ENCODE measurements at regions not wholly inside any gene's neighbourhood (a gene's known extent, or its start where the extent isn't known, plus 50 kb on each side); places are given as distances from the start of the nearest gene placed in this dataset.

- intact Hi-C loops (cut with micrococcal nuclease): no loop called here
- Mint-ChIP-seq H3K36me3 (ENCODE audit: low read depth) (peaks cover 4% of the 10 kb centered on the region), H3K27me3 (ENCODE audit: insufficient read depth) (no peaks in the 10 kb centered on the region), H3K27ac (no peak overlapping the region), H3K4me1 (ENCODE audit: low read depth) (peaks cover 22% of the 10 kb centered on the region), H3K4me3 (no peak overlapping the region), H3K9me3 (peaks cover 4% of the 10 kb centered on the region)
- no peak for DNase-seq (ENCODE audit: low spot score)
These were observed 145.3 kb downstream of the CD47 start for GRCh38 chr3:107945417-107946094.

DNA sequence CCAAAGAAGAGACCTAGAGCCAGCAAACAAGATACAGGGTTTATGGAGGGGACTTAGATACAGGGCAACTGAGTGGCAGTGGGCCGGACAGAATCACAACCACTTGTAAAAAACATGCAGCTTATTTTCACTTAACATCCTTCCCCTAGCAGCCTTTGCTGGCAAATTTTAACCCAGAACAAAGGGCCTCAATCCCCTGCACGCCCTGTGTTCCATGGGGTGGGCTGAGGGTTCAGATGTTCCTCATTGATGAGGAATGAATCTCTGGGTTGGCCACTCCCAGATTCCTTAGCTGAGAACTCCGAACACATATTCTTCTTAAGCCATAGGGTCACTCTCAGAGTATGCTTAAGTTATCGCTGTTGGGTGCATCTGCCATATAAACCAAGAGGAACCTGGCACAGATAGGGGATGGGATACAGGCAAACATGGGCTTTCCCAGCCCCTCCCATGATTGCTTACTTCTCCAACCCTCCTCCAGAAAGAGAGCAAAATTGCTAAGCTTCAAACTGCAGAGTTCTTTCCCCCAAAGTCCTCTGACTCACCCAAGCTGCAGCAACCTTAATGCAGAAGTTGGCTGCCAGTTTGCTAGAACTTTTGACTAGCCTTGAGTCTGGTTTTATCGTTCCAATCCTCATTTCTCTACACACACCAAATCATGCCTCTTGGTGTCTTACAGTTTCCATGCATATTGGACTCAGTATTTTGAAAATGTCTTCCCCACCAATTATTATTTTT lies 146.9 kb downstream of the CD47 start:
- Mint-ChIP-seq H3K36me3 (ENCODE audit: low read depth) (peaks cover 4% of the 10 kb centered on the region), H3K4me3 (no peak overlapping the region), H3K27me3 (ENCODE audit: insufficient read depth) (no peaks in the 10 kb centered on the region), H3K27ac (peak overlapping the region; percentile 8), H3K9me3 (peaks cover 4% of the 10 kb centered on the region), H3K4me1 (ENCODE audit: low read depth) (peaks cover 22% of the 10 kb centered on the region)
- intact Hi-C loops (cut with micrococcal nuclease): loop anchor here (2.0 to 5.0 kb wide), 5 partner anchors 33 to 702 kb away; no protein-coding TSS in a partner anchor
- DNase-seq (ENCODE audit: low spot score): no peak

DNA sequence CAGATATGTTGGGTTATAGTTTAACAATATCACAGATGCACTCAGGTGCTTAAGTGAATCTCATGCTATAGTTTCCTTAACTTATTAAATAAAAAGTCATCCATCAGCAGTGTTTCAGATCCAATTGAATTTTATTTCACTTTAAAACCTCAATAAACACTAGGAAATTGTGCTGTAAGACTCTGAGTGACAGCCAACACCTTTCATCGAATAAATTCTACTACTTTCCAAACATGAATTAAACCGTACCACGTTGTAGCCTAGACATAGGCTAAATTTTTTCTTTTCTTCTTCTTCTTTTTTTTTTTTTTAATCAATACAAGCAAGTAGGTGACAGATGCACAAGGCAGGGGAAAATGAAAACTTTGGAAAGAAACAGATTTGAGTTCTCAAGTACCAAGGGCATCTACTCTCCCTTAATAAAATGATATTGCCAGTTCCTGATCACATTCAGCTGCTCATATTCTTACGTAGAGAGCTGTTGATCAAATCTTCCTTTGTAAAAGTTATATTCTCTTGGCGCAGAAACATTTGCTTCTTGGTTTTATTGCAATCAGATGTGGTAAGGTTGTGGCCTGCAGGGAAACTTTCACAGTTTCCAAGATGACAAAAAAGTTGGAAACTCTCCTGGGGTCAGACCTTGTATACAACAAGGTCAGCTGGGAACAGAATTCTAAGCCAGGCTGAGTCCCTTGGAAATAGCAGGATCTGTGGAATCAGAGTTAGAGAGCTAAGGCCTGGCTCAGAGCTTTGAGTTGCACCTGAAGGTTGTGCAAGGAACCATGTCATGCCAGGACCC lies 147.7 kb downstream of the CD47 start:
- Mint-ChIP-seq H3K9me3 (peaks cover 4% of the 10 kb centered on the region), H3K27ac (no peak overlapping the region), H3K4me3 (no peak overlapping the region), H3K27me3 (ENCODE audit: insufficient read depth) (no peaks in the 10 kb centered on the region), H3K4me1 (ENCODE audit: low read depth) (peaks cover 22% of the 10 kb centered on the region), H3K36me3 (ENCODE audit: low read depth) (peaks cover 4% of the 10 kb centered on the region)
- intact Hi-C loops (cut with micrococcal nuclease): loop anchor here (1.0 to 5.0 kb wide), 10 partner anchors 16 to 701 kb away; partner anchors contain the start of genes HHLA2 and IFT57
- no peak for DNase-seq (ENCODE audit: low spot score)

DNA sequence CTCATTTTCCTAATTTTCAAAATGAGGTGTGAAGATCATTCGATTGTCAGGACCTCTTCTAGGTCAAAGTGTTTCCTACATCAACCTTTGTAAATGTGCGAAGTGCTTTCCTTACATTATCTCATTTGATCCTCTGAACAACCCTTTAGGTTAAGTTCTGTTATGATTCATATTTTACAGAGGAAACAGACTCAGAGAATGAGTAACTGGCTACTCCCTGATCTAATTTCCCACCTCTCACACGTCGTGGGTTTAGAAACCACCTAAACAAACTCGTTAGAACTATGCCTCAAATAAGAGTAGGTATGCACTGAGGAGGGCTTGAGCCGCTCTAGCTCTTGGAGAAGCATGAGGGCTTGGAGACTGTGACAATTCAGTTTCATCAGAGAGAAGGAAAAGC lies 148.6 kb downstream of the CD47 start:
- peak overlapping the region; percentile 85 for H3K27ac Mint-ChIP-seq
- intact Hi-C loops (cut with micrococcal nuclease): loop anchor here (1.0 to 5.0 kb wide), 10 partner anchors 15 to 700 kb away; partner anchors contain the start of genes HHLA2 and IFT57
- peaks cover 22% of the 10 kb centered on the region for H3K4me1 Mint-ChIP-seq (ENCODE audit: low read depth)
- peaks cover 4% of the 10 kb centered on the region for H3K9me3 Mint-ChIP-seq
- H3K4me3 Mint-ChIP-seq: peak overlapping the region; percentile 38
- peaks cover 4% of the 10 kb centered on the region for H3K36me3 Mint-ChIP-seq (ENCODE audit: low read depth)
- peak; percentile 21 for DNase-seq (ENCODE audit: low spot score)
- no peaks in the 10 kb centered on the region for H3K27me3 Mint-ChIP-seq (ENCODE audit: insufficient read depth)

DNA sequence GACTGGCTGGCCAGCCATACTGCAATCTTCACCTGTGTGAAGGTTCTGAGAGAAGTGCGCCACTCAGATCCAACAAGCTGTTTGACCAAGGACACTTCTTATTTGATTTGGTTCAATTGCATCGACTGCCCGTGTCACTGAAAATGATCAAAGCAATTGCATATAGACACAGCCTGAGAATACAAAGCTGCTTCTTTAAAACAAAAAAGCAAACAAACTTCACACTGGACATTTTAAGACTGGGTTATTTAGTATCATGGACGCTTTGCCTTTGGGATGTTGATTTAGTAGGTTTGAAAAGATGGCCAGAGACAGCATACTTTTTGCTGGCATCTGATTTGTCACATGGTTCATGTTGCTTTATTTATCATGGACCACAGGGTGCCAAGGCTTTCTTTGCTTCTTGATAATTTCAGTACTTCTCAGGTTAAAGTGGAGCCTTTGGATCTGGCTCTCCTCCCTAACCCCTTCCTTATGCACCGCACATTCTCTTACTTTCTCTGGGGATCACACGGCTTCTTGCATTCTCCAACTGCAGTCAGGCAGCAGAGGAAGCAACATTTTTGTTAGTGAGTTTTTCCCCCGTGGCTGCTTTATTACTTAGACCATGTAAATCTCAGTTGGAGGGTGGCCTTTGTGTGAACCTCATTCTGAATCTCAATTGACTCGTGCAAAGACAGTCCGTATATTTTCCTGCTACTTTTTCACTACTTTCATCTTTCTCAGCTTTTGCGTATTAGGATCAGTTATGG lies 151.0 kb downstream of the CD47 start:
- no peak for DNase-seq (ENCODE audit: low spot score)
- H3K9me3 Mint-ChIP-seq: peaks cover 4% of the 10 kb centered on the region
- H3K4me3 Mint-ChIP-seq: no peak overlapping the region
- peaks cover 2% of the 10 kb centered on the region for H3K36me3 Mint-ChIP-seq (ENCODE audit: low read depth)
- no peak overlapping the region for H3K27ac Mint-ChIP-seq
- peaks cover 22% of the 10 kb centered on the region for H3K4me1 Mint-ChIP-seq (ENCODE audit: low read depth)
- intact Hi-C loops (cut with micrococcal nuclease): loop anchor here (5.0 to 10.0 kb wide), 5 partner anchors 42 to 698 kb away; no protein-coding TSS in a partner anchor
- peaks cover 2% of the 10 kb centered on the region for H3K27me3 Mint-ChIP-seq (ENCODE audit: insufficient read depth)

DNA sequence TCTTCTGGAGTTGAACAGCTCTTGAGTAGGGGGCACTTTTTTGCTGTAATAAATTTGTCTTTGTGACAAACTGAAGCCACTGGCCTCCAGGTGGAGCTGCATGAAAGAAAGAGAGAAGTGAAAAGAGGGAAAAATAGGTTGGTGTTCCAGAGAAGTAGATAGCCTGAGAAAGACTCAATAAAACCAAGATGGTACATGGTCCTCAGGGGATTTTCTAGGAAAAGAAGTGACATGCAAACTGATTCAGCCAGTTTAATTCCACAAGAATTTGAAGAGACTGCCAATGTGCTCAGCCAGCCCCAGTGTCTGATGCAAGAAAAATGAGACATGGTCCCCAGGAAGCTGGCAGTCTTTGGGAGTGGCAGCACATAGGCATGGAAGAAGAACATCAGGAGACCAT lies 152.7 kb downstream of the CD47 start:
- Mint-ChIP-seq H3K27ac (no peak overlapping the region), H3K4me3 (no peak overlapping the region), H3K27me3 (ENCODE audit: insufficient read depth) (peaks cover 5% of the 10 kb centered on the region), H3K4me1 (ENCODE audit: low read depth) (peaks cover 17% of the 10 kb centered on the region), H3K9me3 (peaks cover 4% of the 10 kb centered on the region), H3K36me3 (ENCODE audit: low read depth) (peaks cover 3% of the 10 kb centered on the region)
- DNase-seq (ENCODE audit: low spot score): no peak
- intact Hi-C loops (cut with micrococcal nuclease): loop anchor here (1.0 to 10.0 kb wide), 2 partner anchors 467 to 539 kb away; no protein-coding TSS in a partner anchor

DNA sequence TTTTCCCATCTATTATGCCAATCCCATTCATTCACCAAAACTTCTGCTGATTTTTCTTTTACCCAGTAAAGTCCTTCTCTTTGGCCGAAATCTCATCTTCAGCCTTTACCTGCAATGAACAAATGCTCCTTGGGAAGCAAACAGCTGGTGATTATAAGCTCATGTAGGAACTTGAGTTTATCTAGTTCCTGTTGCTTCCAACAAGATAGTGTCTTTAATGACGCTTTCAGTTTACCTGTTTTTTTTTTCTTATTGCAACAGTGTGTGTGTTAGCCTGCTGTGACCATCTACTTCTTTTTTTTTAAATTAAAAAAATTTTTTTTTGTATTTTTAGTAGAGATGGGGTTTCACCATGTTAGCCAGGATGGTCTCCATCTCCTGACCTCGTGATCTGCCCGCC lies 156.0 kb downstream of the CD47 start:
- intact Hi-C loops (cut with micrococcal nuclease): loop anchor here (10.0 kb wide), 1 partner anchor 470 kb away; no protein-coding TSS in a partner anchor
- Mint-ChIP-seq H3K27me3 (ENCODE audit: insufficient read depth) (peaks cover 5% of the 10 kb centered on the region), H3K9me3 (no peaks in the 10 kb centered on the region), H3K27ac (no peak overlapping the region), H3K4me3 (no peak overlapping the region), H3K4me1 (ENCODE audit: low read depth) (no peaks in the 10 kb centered on the region), H3K36me3 (ENCODE audit: low read depth) (peaks cover 2% of the 10 kb centered on the region)
- no peak for DNase-seq (ENCODE audit: low spot score)

DNA sequence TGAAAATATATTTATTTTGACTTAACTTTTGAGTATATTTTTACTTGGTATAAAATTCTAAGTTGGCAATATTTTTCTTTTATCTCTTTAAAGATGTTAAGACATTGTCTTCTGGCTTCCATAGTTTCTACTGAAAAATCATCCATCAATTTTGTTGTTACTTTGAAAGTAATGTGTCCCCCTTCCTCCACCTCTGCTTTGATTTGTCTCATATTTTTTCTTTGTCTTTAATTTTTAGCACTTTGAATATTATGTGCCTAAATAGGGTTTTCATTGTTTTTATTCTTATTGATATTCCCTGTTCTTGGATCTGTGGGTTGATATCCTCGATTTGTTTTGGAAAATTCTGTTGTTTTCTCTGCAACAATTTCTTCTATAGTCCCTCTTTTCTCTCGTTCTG lies 157.4 kb downstream of the CD47 start:
- Mint-ChIP-seq H3K4me1 (ENCODE audit: low read depth) (no peaks in the 10 kb centered on the region), H3K27ac (no peak overlapping the region), H3K36me3 (ENCODE audit: low read depth) (peaks cover 2% of the 10 kb centered on the region), H3K9me3 (no peaks in the 10 kb centered on the region), H3K4me3 (no peak overlapping the region), H3K27me3 (ENCODE audit: insufficient read depth) (peaks cover 5% of the 10 kb centered on the region)
- DNase-seq (ENCODE audit: low spot score): no peak
- intact Hi-C loops (cut with micrococcal nuclease): loop anchor here (10.0 kb wide), 1 partner anchor 471 kb away; no protein-coding TSS in a partner anchor

GRCh38 chr3:107931326-107931725 lies 159.5 kb downstream of the CD47 start:
- Mint-ChIP-seq H3K27ac (no peak overlapping the region), H3K9me3 (no peaks in the 10 kb centered on the region), H3K36me3 (ENCODE audit: low read depth) (peaks cover 2% of the 10 kb centered on the region), H3K4me1 (ENCODE audit: low read depth) (peaks cover 9% of the 10 kb centered on the region), H3K27me3 (ENCODE audit: insufficient read depth) (peaks cover 14% of the 10 kb centered on the region), H3K4me3 (no peak overlapping the region)
- no peak for DNase-seq (ENCODE audit: low spot score)
- intact Hi-C loops (cut with micrococcal nuclease): loop anchor here (10.0 kb wide), 1 partner anchor 473 kb away; no protein-coding TSS in a partner anchor

- Mint-ChIP-seq H3K4me3 (no peak overlapping the region), H3K27me3 (ENCODE audit: insufficient read depth) (peaks cover 14% of the 10 kb centered on the region), H3K4me1 (ENCODE audit: low read depth) (peaks cover 9% of the 10 kb centered on the region), H3K27ac (no peak overlapping the region), H3K36me3 (ENCODE audit: low read depth) (no peaks in the 10 kb centered on the region), H3K9me3 (no peaks in the 10 kb centered on the region)
- intact Hi-C loops (cut with micrococcal nuclease): loop anchor here (5.0 kb wide), 1 partner anchor 252 kb away; no protein-coding TSS in a partner anchor
- no peak for DNase-seq (ENCODE audit: low spot score)
These were observed 161.7 kb downstream of the CD47 start for GRCh38 chr3:107929088-107929487.

GRCh38 chr3:107928084-107928445 lies 162.8 kb downstream of the CD47 start:
- DNase-seq (ENCODE audit: low spot score): no peak
- intact Hi-C loops (cut with micrococcal nuclease): loop anchor here (5.0 kb wide), 1 partner anchor 251 kb away; no protein-coding TSS in a partner anchor
- H3K27ac Mint-ChIP-seq: peak overlapping the region; percentile 47

More at GRCh38 chr3:107928084-107928445, 162.8 kb downstream of the CD47 start:
- H3K9me3 Mint-ChIP-seq: no peaks in the 10 kb centered on the region
- peaks cover 9% of the 10 kb centered on the region for H3K4me1 Mint-ChIP-seq (ENCODE audit: low read depth)
- no peaks in the 10 kb centered on the region for H3K36me3 Mint-ChIP-seq (ENCODE audit: low read depth)
- H3K27me3 Mint-ChIP-seq (ENCODE audit: insufficient read depth): peaks cover 16% of the 10 kb centered on the region
- peak overlapping the region; percentile 85 for H3K4me3 Mint-ChIP-seq
